T-helper 1 cell treated with Interleukin-12 subunit alpha and Interleukin-12 subunit beta and Interleukin-4 antibody, amounts not matched to agents 30 μg/mL and 1 μg/mL, for 36 hours (primary cell): ENCODE measurements at regions not wholly inside any gene's neighbourhood (a gene's known extent, or its start where the extent isn't known, plus 50 kb on each side); places are given as distances from the start of the nearest gene placed in this dataset.
"Not testable (repeated sequence)": the region's sequence is repeated elsewhere in the genome, so short reads cannot be mapped to it uniquely, and the experiment has no call there.

Source experiments
- H3K27ac Mint-ChIP-seq: one replicate; pipeline ENCODE4 v1.8.0; 2021; ENCODE audit warnings: mild to moderate bottlenecking, mixed read lengths
- H3K27me3 Mint-ChIP-seq: one replicate; pipeline ENCODE4 v1.8.0; 2021; ENCODE audit warnings: low read depth, mixed read lengths
- H3K36me3 Mint-ChIP-seq: one replicate; pipeline ENCODE4 v1.8.0; 2021; ENCODE audit warnings: low read depth, mixed read lengths
- H3K4me1 Mint-ChIP-seq: one replicate; pipeline ENCODE4 v1.8.0; 2021; ENCODE audit warnings: low read depth, mixed read lengths
- H3K4me3 Mint-ChIP-seq: one replicate; pipeline ENCODE4 v1.8.0; 2021; ENCODE audit warnings: mild to moderate bottlenecking, moderate library complexity, mixed read lengths
- H3K9me3 Mint-ChIP-seq: one replicate; pipeline ENCODE4 v1.8.0; 2021; ENCODE audit warnings: mixed read lengths

DNA sequence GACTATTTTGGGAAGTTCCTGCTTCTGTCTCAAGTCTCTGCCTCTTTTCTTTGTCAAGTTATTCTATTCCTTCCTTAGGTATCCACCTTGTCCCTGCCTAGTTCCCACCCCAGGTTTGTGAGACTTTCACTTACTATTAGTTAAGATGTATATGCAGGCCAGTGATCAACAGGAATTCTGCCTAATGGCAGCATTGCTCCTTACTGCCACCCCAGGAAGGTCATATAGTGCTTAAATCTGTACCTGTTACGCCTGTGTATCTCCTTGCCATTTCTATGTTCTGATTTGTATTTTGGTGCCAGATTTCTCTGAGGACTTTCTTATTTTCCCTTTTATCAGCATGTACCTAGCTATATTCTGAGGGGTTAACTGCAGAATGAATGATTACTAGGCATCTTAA is 746.0 kb upstream of the TMEFF2 start:
- no peak overlapping the region for H3K27ac Mint-ChIP-seq
- H3K9me3 Mint-ChIP-seq = no peaks in the 10 kb centered on the region
- no peak overlapping the region for H3K4me3 Mint-ChIP-seq
- no peaks in the 10 kb centered on the region for H3K4me1 Mint-ChIP-seq
- H3K36me3 Mint-ChIP-seq = no peaks in the 10 kb centered on the region
- H3K27me3 Mint-ChIP-seq = no peaks in the 10 kb centered on the region

DNA sequence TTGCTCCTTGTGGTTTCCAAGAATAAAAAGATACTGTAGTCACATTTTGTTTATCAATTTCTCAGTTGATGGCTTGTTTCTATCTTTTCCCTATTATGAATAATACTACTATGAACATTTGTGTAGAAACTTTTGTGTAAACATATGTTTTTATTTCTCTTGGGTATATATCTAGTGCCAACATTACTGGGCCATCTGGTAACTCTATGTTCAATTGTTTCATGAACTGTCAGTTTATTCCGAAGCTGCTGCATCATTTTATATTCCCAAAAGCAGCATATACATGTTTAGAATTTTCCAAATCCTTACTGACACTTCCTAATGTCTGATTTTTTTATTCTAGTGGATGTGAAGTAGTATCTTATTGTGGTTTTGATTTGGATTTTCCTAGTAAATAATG is 737.6 kb upstream of the TMEFF2 start:
- Mint-ChIP-seq H3K27me3 (no peaks in the 10 kb centered on the region), H3K27ac (no peak overlapping the region), H3K4me3 (no peak overlapping the region), H3K36me3 (no peaks in the 10 kb centered on the region), H3K4me1 (no peaks in the 10 kb centered on the region), H3K9me3 (no peaks in the 10 kb centered on the region)

DNA sequence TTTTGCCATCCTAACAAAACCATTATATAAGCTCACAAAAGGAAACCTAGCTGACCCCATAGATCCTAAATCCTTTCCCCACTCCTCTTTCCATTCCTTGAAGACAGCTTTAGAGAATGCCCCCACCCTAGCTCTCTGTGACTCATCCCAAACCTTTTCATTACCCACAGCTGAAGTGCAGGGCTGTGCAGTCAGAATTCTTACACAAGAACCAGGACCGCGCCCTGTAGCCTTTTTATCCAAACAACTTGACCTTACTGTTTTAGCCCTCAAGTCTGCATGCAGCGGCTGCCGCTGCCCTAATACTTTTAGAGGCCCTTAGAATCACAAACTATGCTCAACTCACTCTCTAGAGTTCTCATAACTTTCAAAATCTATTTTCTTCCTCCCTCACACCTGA is 726.9 kb upstream of the TMEFF2 start:
- not testable (repeated sequence) for H3K4me3 Mint-ChIP-seq, H3K9me3 Mint-ChIP-seq, H3K36me3 Mint-ChIP-seq, H3K27me3 Mint-ChIP-seq, H3K4me1 Mint-ChIP-seq, H3K27ac Mint-ChIP-seq

DNA sequence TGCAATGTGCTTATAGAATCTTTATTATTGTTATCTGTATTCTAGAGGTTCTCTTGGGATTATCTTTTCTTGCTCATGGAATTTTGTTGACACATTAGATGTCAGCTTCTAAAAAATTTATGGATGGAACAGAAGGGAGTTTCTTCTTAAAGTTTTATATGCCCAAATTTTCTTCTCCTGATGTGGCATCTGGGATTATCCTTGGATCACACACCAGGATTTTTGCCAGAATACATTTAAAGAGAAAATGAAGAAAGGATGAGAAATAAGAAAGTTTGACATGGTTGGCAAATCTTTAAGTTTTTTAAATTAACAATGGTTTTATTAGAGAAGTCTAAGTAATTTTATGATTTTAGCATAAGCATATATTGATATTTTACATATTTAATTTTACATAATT is 706.7 kb upstream of the TMEFF2 start:
- H3K9me3 Mint-ChIP-seq = no peaks in the 10 kb centered on the region
- no peaks in the 10 kb centered on the region for H3K4me1 Mint-ChIP-seq
- H3K27ac Mint-ChIP-seq = no peak overlapping the region
- no peaks in the 10 kb centered on the region for H3K36me3 Mint-ChIP-seq
- no peaks in the 10 kb centered on the region for H3K27me3 Mint-ChIP-seq
- no peak overlapping the region for H3K4me3 Mint-ChIP-seq

DNA sequence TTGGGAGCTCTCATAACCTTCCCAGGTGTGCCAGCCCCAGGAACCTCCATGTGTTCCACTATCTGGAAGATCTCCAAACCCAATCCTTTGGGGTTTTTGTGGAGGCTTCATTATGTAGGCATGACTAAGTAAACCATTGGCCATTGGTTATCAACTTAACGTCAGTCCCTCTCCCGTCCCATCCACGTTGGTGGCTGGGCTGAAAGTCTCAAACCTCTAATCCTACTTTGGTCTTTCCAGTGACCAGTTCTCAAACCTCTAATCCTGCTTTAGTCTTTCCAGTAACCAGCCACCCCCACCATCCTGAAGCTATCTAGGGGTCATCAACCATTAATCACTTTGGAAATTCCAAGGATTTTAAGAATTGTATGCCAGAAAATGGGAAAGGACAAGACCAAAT is 704.7 kb upstream of the TMEFF2 start:
- H3K4me1 Mint-ChIP-seq = no peaks in the 10 kb centered on the region
- no peaks in the 10 kb centered on the region for H3K9me3 Mint-ChIP-seq
- H3K36me3 Mint-ChIP-seq = no peaks in the 10 kb centered on the region
- H3K27ac Mint-ChIP-seq = no peak overlapping the region
- no peaks in the 10 kb centered on the region for H3K27me3 Mint-ChIP-seq
- no peak overlapping the region for H3K4me3 Mint-ChIP-seq

DNA sequence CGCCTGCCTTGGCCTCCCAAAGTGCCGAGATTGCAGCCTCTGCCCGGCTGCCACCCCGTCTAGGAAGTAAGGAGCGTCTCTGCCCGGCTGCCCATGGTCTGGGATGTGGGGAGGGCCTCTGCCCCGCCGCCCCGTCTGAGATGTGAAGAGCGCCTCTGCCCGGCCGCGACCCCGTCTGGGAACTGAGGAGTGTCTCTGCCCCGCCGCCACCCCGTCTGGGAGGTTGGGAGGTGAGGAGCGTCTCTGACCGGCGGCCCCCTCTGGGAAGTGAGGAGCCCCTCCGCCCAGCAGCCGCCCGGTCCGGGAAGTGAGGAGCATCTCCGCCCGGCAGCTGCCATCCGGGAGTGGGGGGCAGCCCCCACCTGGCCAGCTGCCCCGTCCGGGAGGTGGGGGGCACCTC is 699.2 kb upstream of the TMEFF2 start:
- not testable (repeated sequence) for H3K27me3 Mint-ChIP-seq, H3K9me3 Mint-ChIP-seq, H3K27ac Mint-ChIP-seq, H3K4me3 Mint-ChIP-seq, H3K4me1 Mint-ChIP-seq, H3K36me3 Mint-ChIP-seq

DNA sequence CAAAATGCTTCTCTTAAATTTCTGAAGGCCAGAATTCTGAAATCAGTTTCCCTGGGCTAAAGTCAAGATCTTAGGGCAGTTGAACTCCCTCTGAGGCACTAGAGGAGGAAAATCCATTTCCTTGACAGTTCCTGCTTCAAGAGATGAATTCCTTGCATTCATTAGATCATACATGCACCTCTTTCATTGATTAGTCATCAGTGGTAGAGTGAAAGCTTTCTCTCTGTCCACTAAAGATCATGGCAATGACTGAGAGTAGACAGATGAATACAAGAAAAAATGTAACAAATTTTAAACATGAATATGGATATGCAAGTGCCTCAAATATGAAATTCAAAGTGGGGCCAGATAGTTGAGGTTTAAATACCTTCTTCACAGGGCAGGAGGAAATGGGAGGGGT is 693.4 kb upstream of the TMEFF2 start:
- Mint-ChIP-seq H3K9me3 (no peaks in the 10 kb centered on the region), H3K27me3 (no peaks in the 10 kb centered on the region), H3K4me1 (no peaks in the 10 kb centered on the region)

DNA sequence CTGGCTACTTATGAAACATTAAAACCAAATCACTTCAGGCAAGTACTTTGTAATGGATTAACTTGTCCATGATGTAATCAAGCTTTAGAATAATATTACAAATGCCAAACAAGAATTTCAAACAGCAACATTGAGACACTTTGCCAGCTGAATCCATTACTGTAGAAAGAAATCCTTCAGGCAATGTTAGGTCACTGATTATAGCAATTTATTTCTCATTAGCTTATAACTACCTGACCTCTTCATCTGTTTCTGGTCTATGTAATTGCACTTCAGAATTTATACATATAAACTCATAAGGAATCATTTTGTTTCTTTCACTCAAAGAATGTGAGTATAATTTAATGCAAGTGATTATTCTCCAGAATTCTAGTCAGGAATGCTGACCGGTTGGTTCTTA is 692.6 kb upstream of the TMEFF2 start:
- Mint-ChIP-seq H3K27ac (no peak overlapping the region), H3K4me1 (no peaks in the 10 kb centered on the region), H3K36me3 (no peaks in the 10 kb centered on the region), H3K4me3 (no peak overlapping the region), H3K27me3 (no peaks in the 10 kb centered on the region), H3K9me3 (no peaks in the 10 kb centered on the region)

More for the DNA sequence above, 693.4 kb upstream of the TMEFF2 start:
- Mint-ChIP-seq H3K36me3 (no peaks in the 10 kb centered on the region), H3K27ac (no peak overlapping the region), H3K4me3 (no peak overlapping the region)

DNA sequence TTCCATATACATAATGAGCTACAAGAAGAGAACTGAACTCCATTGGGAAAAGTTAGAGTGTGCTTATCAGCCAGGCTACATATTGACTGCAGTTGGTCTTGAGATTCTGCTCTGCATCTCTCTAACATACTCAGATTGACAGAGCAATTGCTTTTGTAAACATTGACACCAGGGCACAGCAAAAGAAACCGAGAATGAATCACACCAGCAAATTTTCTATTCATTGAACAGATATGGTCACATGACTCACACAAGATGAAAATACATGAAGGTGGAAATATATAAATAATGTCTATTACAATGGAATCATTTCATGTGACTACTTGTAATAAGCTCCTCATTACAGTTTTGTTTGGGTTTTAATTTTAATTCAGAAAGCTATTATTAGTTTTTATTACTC is 691.9 kb upstream of the TMEFF2 start:
- Mint-ChIP-seq H3K27me3 (no peaks in the 10 kb centered on the region), H3K4me3 (no peak overlapping the region), H3K36me3 (no peaks in the 10 kb centered on the region), H3K4me1 (no peaks in the 10 kb centered on the region), H3K27ac (no peak overlapping the region), H3K9me3 (no peaks in the 10 kb centered on the region)

DNA sequence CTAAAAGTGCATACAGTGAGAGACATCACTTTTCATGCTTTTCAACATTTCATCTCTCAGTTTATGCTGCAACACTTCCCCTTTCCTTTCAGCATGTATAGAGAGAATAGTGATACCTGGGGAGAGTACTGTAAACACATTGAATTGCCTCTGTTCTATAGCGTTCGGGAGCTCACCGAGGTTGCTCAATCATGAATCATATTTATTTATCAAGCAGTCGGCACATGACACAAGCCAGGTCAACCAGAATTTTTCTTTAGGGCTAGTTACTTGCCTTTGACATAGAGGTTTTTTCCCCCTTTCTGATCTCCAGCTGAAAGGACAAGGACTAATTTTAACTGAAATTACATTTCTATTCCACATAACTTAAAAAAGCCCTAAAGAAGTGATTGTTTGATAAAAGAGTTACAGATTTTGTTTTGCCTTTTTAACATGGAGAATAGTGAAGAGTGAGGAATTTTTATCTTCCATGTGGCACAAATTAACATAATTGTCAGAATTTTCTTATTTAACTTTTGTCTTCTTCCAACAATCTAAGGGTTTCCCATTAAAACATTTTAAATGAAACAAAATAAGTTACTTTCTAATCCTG is 690.9 kb upstream of the TMEFF2 start:
- no peaks in the 10 kb centered on the region for H3K4me1 Mint-ChIP-seq
- no peak overlapping the region for H3K4me3 Mint-ChIP-seq
- no peak overlapping the region for H3K27ac Mint-ChIP-seq
- H3K9me3 Mint-ChIP-seq = no peaks in the 10 kb centered on the region
- H3K36me3 Mint-ChIP-seq = no peaks in the 10 kb centered on the region
- H3K27me3 Mint-ChIP-seq = no peaks in the 10 kb centered on the region

DNA sequence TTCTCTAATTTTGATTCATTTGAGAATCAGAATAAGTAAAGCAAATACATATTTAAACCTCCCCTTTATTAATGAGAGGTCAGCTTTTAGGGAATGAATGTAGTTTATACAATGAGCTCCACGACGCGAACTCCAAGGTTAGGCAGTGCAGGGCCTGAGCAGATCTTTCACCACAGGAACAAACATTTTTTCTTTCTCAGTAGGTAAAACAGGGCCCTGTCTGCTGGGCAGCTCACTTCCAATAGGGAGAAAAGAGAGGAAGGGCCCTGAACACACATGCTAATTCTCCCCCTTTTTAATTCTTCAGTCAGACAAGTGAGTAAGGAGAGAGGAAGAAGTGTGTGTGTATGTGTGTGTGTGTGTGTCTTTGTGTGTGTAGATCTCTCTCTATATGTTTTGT is 682.4 kb upstream of the TMEFF2 start:
- H3K4me3 Mint-ChIP-seq = no peak overlapping the region
- no peaks in the 10 kb centered on the region for H3K27me3 Mint-ChIP-seq
- H3K9me3 Mint-ChIP-seq = no peaks in the 10 kb centered on the region
- H3K4me1 Mint-ChIP-seq = no peaks in the 10 kb centered on the region
- no peak overlapping the region for H3K27ac Mint-ChIP-seq
- no peaks in the 10 kb centered on the region for H3K36me3 Mint-ChIP-seq

DNA sequence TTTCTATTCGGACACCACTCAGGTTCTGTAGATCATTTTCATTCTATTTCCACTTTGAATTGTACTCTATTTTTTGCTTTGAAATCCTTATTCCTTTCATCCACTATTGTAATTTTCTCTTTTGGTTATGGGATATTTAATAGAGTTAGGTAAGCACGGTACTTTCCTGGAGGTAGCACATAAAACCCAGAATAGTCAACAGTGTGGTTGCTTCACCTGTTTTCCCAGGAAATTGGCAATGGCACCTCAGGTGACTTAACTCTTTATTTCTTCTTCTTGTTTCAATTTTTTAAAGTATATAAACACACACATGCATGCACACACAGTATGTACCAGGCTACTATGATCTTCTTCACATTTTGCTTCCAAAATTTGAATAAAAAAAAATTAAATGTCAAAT is 682.0 kb upstream of the TMEFF2 start:
- H3K4me3 Mint-ChIP-seq = no peak overlapping the region

DNA sequence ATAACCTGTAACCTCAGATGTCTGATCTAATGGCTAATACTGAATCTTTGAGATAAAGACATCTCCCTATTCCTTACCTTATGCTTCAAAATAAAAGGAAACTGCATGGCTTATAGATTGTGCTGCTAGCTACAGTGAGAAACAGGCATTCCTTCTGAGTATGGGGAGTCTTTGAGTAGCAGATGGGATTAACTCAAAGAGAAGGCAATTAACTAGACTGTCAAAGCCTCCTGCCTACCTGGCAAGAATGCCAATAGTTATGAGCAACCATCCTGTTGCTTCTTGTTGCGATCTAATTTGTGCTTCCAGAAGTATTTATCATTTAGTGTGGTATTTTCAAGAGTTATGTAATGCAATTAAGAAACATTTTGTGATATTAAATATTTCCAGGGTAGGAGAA is 660.0 kb upstream of the TMEFF2 start:
- H3K27ac Mint-ChIP-seq = no peak overlapping the region
- no peaks in the 10 kb centered on the region for H3K27me3 Mint-ChIP-seq
- no peaks in the 10 kb centered on the region for H3K9me3 Mint-ChIP-seq
- no peaks in the 10 kb centered on the region for H3K36me3 Mint-ChIP-seq
- no peak overlapping the region for H3K4me3 Mint-ChIP-seq
- no peaks in the 10 kb centered on the region for H3K4me1 Mint-ChIP-seq

More for the DNA sequence above, 682.0 kb upstream of the TMEFF2 start:
- Mint-ChIP-seq H3K4me1 (no peaks in the 10 kb centered on the region), H3K27ac (no peak overlapping the region), H3K27me3 (no peaks in the 10 kb centered on the region), H3K36me3 (no peaks in the 10 kb centered on the region), H3K9me3 (no peaks in the 10 kb centered on the region)

DNA sequence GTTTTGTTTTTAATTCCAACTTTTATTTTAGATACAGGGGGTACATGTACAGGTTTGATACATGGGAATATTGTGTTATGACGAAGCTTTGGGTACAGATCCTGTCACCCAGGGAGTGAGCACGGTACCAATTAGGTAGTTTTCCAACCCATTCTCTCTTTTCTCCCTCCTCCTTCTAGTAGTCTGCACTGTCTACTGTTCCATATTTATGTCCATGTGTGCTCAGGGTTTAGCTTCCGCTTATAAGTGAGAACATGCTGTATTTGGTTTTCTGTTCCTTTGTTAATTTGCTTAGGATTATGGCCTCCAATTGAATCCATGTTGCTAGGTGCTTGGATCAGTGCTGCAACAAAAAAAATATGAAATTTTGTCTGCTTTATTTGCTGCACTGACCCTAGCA is 659.3 kb upstream of the TMEFF2 start:
- H3K27ac Mint-ChIP-seq = no peak overlapping the region
- no peaks in the 10 kb centered on the region for H3K9me3 Mint-ChIP-seq
- H3K27me3 Mint-ChIP-seq = no peaks in the 10 kb centered on the region
- no peak overlapping the region for H3K4me3 Mint-ChIP-seq
- no peaks in the 10 kb centered on the region for H3K4me1 Mint-ChIP-seq
- no peaks in the 10 kb centered on the region for H3K36me3 Mint-ChIP-seq

DNA sequence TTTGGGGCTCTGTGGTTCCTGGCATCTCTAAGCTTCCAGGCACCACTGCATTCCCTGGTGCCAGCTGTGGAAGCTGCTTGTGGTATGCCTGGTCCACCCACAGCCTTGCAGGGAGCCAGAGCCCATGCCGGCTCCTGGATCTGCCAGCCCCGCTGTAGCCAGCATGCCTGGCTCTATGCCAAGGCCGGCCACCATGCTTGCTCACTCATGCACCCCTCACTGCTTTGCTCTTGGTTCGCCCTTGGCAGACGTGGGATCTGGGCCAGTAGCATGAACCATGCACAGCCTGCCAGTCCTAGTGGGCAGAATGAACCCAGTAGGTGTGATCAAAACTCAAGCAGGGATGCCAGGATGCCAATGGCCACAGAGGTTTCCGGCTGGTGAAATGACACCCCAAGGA is 634.2 kb upstream of the TMEFF2 start:
- no peak overlapping the region for H3K27ac Mint-ChIP-seq
- H3K4me3 Mint-ChIP-seq = no peak overlapping the region
- H3K9me3 Mint-ChIP-seq = no peaks in the 10 kb centered on the region
- no peaks in the 10 kb centered on the region for H3K27me3 Mint-ChIP-seq
- H3K36me3 Mint-ChIP-seq = no peaks in the 10 kb centered on the region
- no peaks in the 10 kb centered on the region for H3K4me1 Mint-ChIP-seq

DNA sequence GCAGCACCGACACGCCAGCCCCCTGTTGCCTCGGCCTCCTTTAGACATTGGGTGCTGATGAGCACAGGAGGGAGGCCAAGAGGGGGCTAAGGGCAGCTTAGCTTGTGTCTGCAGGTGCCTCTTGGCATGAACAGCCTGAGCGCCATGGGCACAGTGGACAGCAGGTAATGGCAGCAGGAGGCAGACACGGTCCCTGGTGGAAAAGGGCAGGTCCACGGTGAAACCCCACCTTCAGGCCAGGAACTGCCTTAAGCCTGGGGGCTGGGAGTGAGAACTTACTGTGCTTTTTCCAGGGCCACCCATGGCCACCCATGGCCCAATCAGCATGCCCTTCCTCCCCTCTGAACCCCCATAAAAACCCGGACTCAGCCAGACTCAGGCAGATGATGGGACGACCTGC is 633.4 kb upstream of the TMEFF2 start:
- no peaks in the 10 kb centered on the region for H3K27me3 Mint-ChIP-seq
- H3K4me3 Mint-ChIP-seq = no peak overlapping the region
- H3K27ac Mint-ChIP-seq = no peak overlapping the region
- H3K4me1 Mint-ChIP-seq = no peaks in the 10 kb centered on the region
- H3K36me3 Mint-ChIP-seq = no peaks in the 10 kb centered on the region
- no peaks in the 10 kb centered on the region for H3K9me3 Mint-ChIP-seq
